Fibroblast of the aortic adventitia (primary cell): ENCODE measurements at regions not wholly inside any gene's neighbourhood (a gene's known extent, or its start where the extent isn't known, plus 50 kb on each side); places are given as distances from the start of the nearest gene placed in this dataset.

Source experiments
- DNase-seq: peaks from one replicate; pipeline ENCODE4 v3.0.0-alpha.2; 2010; ENCODE audit warnings: low read depth
- H3K4me3 ChIP-seq: 2 replicates; pipeline ENCODE4 v1.5.1; 2011; ENCODE audit warnings: low read depth, mild to moderate bottlenecking, control low read depth, low read length, moderate library complexity
- TF ChIP-seq, protein P1 (sequence below): IDR thresholded peaks from 2 replicates; pipeline ENCODE4 v1.5.1; 2011; ENCODE audit warnings: mild to moderate bottlenecking, low read length, control low read depth, inconsistent platforms; ENCODE audit not compliant: insufficient read depth

DNA sequence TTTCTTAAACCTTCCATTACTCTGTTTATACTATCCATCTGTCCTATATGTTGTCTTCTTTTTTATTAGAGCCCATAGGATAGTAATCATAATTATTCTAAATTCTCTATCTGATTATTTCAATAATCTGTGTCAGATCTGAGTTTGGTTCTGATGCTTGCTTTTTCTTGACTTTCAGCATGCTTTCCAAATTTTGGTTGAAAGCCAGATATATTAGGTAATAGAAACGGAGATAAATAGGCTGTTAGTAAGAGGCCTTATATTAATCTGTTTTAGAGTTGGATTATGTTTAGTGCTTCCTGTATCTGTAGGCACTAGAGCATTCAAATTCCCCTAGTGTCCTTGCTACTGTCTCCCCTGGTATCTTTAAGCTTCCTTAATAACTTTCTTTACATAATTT, 939.9 kb upstream of the GHITM start:
- no peak overlapping the region for H3K4me3 ChIP-seq
- TF ChIP-seq, protein P1, sequence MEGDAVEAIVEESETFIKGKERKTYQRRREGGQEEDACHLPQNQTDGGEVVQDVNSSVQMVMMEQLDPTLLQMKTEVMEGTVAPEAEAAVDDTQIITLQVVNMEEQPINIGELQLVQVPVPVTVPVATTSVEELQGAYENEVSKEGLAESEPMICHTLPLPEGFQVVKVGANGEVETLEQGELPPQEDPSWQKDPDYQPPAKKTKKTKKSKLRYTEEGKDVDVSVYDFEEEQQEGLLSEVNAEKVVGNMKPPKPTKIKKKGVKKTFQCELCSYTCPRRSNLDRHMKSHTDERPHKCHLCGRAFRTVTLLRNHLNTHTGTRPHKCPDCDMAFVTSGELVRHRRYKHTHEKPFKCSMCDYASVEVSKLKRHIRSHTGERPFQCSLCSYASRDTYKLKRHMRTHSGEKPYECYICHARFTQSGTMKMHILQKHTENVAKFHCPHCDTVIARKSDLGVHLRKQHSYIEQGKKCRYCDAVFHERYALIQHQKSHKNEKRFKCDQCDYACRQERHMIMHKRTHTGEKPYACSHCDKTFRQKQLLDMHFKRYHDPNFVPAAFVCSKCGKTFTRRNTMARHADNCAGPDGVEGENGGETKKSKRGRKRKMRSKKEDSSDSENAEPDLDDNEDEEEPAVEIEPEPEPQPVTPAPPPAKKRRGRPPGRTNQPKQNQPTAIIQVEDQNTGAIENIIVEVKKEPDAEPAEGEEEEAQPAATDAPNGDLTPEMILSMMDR: no peak
- no peak for DNase-seq

GRCh38 chr10:83205861-83206260, 933.4 kb upstream of the GHITM start:
- no peak overlapping the region for H3K4me3 ChIP-seq
- DNase-seq: no peak
- TF ChIP-seq, protein P1: no peak

DNA sequence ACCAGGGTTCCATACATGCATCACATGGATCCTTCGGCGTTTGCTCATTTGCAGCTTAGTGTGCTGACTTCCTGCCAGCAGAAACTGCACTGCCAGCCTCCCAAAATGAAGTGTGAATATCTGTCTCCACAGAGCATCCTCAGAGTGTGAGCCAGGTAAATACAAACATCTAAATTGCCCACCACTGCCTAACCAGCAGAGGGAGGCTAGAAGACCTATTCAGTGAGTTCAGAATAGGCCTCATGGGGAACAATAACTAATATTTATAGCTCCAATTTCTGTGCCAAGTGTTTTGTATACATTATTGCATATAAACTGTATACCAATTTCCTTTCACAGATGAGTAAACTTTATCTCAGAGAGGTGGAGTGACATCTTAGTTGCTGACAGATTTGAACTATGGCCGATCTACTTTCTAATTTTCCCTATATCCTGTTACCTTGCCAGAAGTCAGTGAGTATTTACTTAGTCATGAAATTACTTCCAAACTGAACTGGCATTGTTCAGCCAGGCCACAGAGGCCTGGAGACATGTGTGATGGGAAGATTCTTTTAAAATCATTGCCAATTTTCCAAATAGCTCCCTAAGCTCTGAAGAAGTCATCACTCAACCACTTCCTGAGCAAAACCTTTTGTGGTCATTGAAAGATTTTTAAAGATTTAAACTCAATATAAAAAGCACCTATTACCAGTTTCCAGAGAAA, 926.5 kb upstream of the GHITM start:
- TF ChIP-seq, protein P1: no peak
- no peak overlapping the region for H3K4me3 ChIP-seq
- peak; percentile 11 for DNase-seq

GRCh38 chr10:83214136-83214535, 925.2 kb upstream of the GHITM start:
- no peak for DNase-seq
- H3K4me3 ChIP-seq: no peak overlapping the region
- TF ChIP-seq, protein P1: no peak

- DNase-seq: no peak
- H3K4me3 ChIP-seq: no peak overlapping the region
- TF ChIP-seq, protein P1: no peak
These were observed 921.1 kb upstream of the GHITM start for GRCh38 chr10:83218205-83218604.

DNA sequence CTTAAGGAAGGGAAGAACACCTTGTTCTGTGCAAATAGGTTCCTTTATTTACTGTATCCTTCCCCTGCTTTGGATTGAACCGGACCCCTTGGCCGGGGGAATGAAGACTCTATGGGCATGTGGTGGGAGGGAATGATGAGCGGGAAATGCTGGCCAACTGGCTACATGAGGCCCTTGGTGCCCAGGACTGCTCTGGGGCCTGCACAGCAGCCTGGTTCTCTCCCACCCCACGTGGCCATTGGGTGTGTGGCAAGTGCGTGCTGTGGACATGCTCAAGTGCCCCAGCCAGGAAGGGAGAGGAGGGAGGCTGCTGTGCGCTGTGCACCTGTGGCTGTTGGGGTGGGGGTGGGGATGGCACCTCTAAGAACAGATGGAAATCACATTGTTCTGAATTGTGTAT, 917.0 kb upstream of the GHITM start:
- no peak overlapping the region for H3K4me3 ChIP-seq
- TF ChIP-seq, protein P1: no peak
- no peak for DNase-seq
